NCI-H526 (cell line): ENCODE measurements at regions not wholly inside any gene's neighbourhood (a gene's known extent, or its start where the extent isn't known, plus 50 kb on each side); places are given as distances from the start of the nearest gene placed in this dataset.
"Not testable (repeated sequence)": the region's sequence is repeated elsewhere in the genome, so short reads cannot be mapped to it uniquely, and the experiment has no call there.

Experiments
- DNase-seq, 2 experiments: peaks; one replicate each; lab custom pipeline; 2025; lab: John Stamatoyannopoulos, UW

- no peak for DNase-seq
Measured at GRCh38 chr5:96203761-96204160, 229.3 kb downstream of the PCSK1 start.

GRCh38 chr5:96201503-96201902 lies 231.5 kb downstream of the PCSK1 start:
- DNase-seq, result no peak

- DNase-seq, result no peak
Measured at GRCh38 chr5:96200641-96201040, 232.4 kb downstream of the PCSK1 start.

GRCh38 chr5:96199713-96200183 lies 233.3 kb downstream of the PCSK1 start:
- peak in 1 of 2 experiments; percentile 50 for DNase-seq

GRCh38 chr5:96198356-96199058 lies 234.5 kb downstream of the PCSK1 start:
- no peak for DNase-seq

GRCh38 chr5:96197767-96198166 lies 235.3 kb downstream of the PCSK1 start:
- DNase-seq, result not testable (repeated sequence)

GRCh38 chr5:96197347-96197746 lies 235.7 kb upstream of the ELL2 start:
- no peak for DNase-seq

- no peak for DNase-seq
Measured at GRCh38 chr5:96196890-96197289, 235.2 kb upstream of the ELL2 start.

- no peak for DNase-seq
Measured at GRCh38 chr5:96196407-96196806, 234.8 kb upstream of the ELL2 start.

- no peak for DNase-seq
Measured at GRCh38 chr5:96195123-96195522, 233.5 kb upstream of the ELL2 start.

GRCh38 chr5:96194593-96194992 lies 232.9 kb upstream of the ELL2 start:
- no peak for DNase-seq

- DNase-seq, result no peak
Measured at GRCh38 chr5:96193946-96194345, 232.3 kb upstream of the ELL2 start.

GRCh38 chr5:96189987-96190386 lies 228.3 kb upstream of the ELL2 start:
- no peak for DNase-seq

- no peak for DNase-seq
Measured at GRCh38 chr5:96189028-96189826, 227.6 kb upstream of the ELL2 start.

GRCh38 chr5:96187309-96188027 lies 225.8 kb upstream of the ELL2 start:
- DNase-seq, result no peak

GRCh38 chr5:96184510-96184909 lies 222.9 kb upstream of the ELL2 start:
- DNase-seq, result not testable (repeated sequence)

GRCh38 chr5:96180684-96181435 lies 219.2 kb upstream of the ELL2 start:
- DNase-seq, result no peak

- DNase-seq, result no peak
Measured at GRCh38 chr5:96177303-96177869, 215.7 kb upstream of the ELL2 start.

- no peak for DNase-seq
Measured at GRCh38 chr5:96176022-96176421, 214.4 kb upstream of the ELL2 start.

- peak in 1 of 2 experiments; percentile 10 for DNase-seq
Measured at GRCh38 chr5:96175090-96175489, 213.4 kb upstream of the ELL2 start.

GRCh38 chr5:96173366-96173765 lies 211.7 kb upstream of the ELL2 start:
- no peak for DNase-seq

- DNase-seq, result no peak
Measured at GRCh38 chr5:96172436-96172835, 210.8 kb upstream of the ELL2 start.
